WI38 (cell line): ENCODE measurements at regions not wholly inside any gene's neighbourhood (a gene's known extent, or its start where the extent isn't known, plus 50 kb on each side); places are given as distances from the start of the nearest gene placed in this dataset.

Experiments
- H3K4me3 ChIP-seq: 2 replicates; pipeline ENCODE4 v1.5.1; 2011; ENCODE audit warnings: low read depth, mild to moderate bottlenecking, control low read depth, low read length
- CTCF ChIP-seq: IDR thresholded peaks from 2 replicates; pipeline ENCODE4 v1.5.1; 2012; ENCODE audit warnings: low read depth, mild to moderate bottlenecking, control low read depth, low read length

- TF ChIP-seq CTCF = no peak
- no peak overlapping the region for H3K4me3 ChIP-seq
Measured at GRCh38 chr2:64818664-64819060, 164.9 kb upstream of the SERTAD2 start.

GRCh38 chr2:64819361-64819760, 165.6 kb upstream of the SERTAD2 start:
- H3K4me3 ChIP-seq = no peak overlapping the region
- TF ChIP-seq CTCF = no peak

GRCh38 chr2:64819774-64820688, 166.3 kb upstream of the SERTAD2 start:
- no peak overlapping the region for H3K4me3 ChIP-seq
- TF ChIP-seq CTCF = no peak

- TF ChIP-seq CTCF = no peak
- H3K4me3 ChIP-seq = no peak overlapping the region
Measured at GRCh38 chr2:64820901-64821300, 167.2 kb upstream of the SERTAD2 start.

- H3K4me3 ChIP-seq = no peak overlapping the region
- no peak for TF ChIP-seq CTCF
Measured at GRCh38 chr2:64823794-64824193, 165.4 kb upstream of the SLC1A4 start.

GRCh38 chr2:64825831-64826491, 163.2 kb upstream of the SLC1A4 start:
- TF ChIP-seq CTCF = no peak
- no peak overlapping the region for H3K4me3 ChIP-seq

GRCh38 chr2:64826703-64827102, 162.5 kb upstream of the SLC1A4 start:
- H3K4me3 ChIP-seq = no peak overlapping the region
- no peak for TF ChIP-seq CTCF
